Loucy (cell line): ENCODE measurements at regions not wholly inside any gene's neighbourhood (a gene's known extent, or its start where the extent isn't known, plus 50 kb on each side); places are given as distances from the start of the nearest gene placed in this dataset.
"Not testable (repeated sequence)": the region's sequence is repeated elsewhere in the genome, so short reads cannot be mapped to it uniquely, and the experiment has no call there.

Experiments used
- H2AFZ ChIP-seq: fragments of 200-600 bp; sonication (generic); 2 replicates; pipeline ENCODE4 v1.6.0; 2016; ENCODE audit warnings: antibody characterized with exemption, mild to moderate bottlenecking, low read length, moderate library complexity
- H3F3A ChIP-seq: fragments of 200-600 bp; 2 replicates; pipeline ENCODE4 v1.6.0; 2016; ENCODE audit warnings: antibody characterized with exemption, low read depth, mild to moderate bottlenecking
- H3K27me3 ChIP-seq: fragments of 200-600 bp; sonication (generic); 2 replicates; pipeline ENCODE4 v1.6.1; 2014; ENCODE audit warnings: low read length, mild to moderate bottlenecking; ENCODE audit not compliant: insufficient read depth, poor library complexity, severe bottlenecking
- H3K36me3 ChIP-seq: fragments of 200-600 bp; sonication (generic); 2 replicates; pipeline ENCODE4 v1.6.1; 2016; ENCODE audit warnings: low read length; ENCODE audit not compliant: insufficient read depth
- H3K4me1 ChIP-seq: fragments of 200-600 bp; sonication (generic); 2 replicates; pipeline ENCODE4 v1.5.1; 2014; ENCODE audit warnings: low read length, mild to moderate bottlenecking; ENCODE audit not compliant: insufficient read depth, poor library complexity, severe bottlenecking
- H3K4me2 ChIP-seq: fragments of 200-600 bp; sonication (generic); 2 replicates; pipeline ENCODE4 v1.6.0; 2014; ENCODE audit warnings: antibody characterized with exemption, low read length, low read depth, mild to moderate bottlenecking; ENCODE audit not compliant: poor library complexity, severe bottlenecking
- H3K4me3 ChIP-seq: fragments of 200-600 bp; sonication (generic); 2 replicates; pipeline ENCODE4 v1.5.1; 2014; ENCODE audit warnings: low read length, mild to moderate bottlenecking, mixed read lengths; ENCODE audit not compliant: poor library complexity, severe bottlenecking
- H3K79me2 ChIP-seq: fragments of 200-600 bp; sonication (generic); 2 replicates; pipeline ENCODE4 v1.6.1; 2014; ENCODE audit warnings: low read length; ENCODE audit not compliant: insufficient read depth
- H3K9ac ChIP-seq: fragments of 200-600 bp; sonication (generic); 2 replicates; pipeline ENCODE4 v1.6.0; 2014; ENCODE audit warnings: mild to moderate bottlenecking, low read depth, low read length, moderate library complexity; ENCODE audit not compliant: poor library complexity, severe bottlenecking
- H3K9me2 ChIP-seq: fragments of 200-600 bp; sonication (generic); replicated peaks from 2 replicates; pipeline ENCODE4 v1.6.1; 2016; ENCODE audit warnings: low read depth, low read length, mixed read lengths
- H3K9me3 ChIP-seq: fragments of 200-600 bp; sonication (generic); 2 replicates; pipeline ENCODE4 v1.6.1; 2014; ENCODE audit warnings: mild to moderate bottlenecking, antibody characterized with exemption, low read length, low read depth; ENCODE audit not compliant: insufficient read depth
- H4K20me1 ChIP-seq: fragments of 200-600 bp; sonication (generic); 2 replicates; pipeline ENCODE4 v1.6.0; 2014; ENCODE audit warnings: antibody characterized with exemption, low read length, mild to moderate bottlenecking; ENCODE audit not compliant: insufficient read depth, poor library complexity, severe bottlenecking
- EZH2phosphoT487 ChIP-seq: fragments of 200-600 bp; IDR thresholded peaks from 2 replicates; pipeline ENCODE4 v1.6.1; 2018; ENCODE audit warnings: antibody characterized with exemption, mild to moderate bottlenecking, moderate library complexity, borderline replicate concordance
- TF ChIP-seq, protein P1 (sequence below): fragments of 200-600 bp; sonication (generic); conservative IDR thresholded peaks from 2 replicates; pipeline ENCODE4 v1.5.1; 2014; ENCODE audit warnings: mild to moderate bottlenecking, antibody characterized with exemption, low read length

DNA sequence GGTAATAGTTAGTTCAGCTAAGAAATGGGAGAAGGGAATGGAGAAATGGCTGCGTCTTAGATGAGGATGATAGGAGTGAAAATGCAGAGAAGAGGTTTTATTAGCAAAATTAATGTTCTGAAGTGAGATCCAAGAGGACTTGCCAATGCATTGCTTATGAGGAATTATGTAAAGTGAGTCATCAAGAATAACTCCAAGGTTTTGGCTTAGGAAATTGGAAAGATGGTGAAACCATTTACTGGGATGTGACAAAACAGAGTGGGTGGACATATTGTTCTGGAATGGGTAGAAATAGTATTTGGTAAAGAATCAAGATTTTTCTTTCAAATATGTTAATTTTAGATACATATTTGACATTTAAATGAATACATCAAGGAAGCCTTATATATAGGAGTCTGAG lies 306.6 kb upstream of the CYRIA start:
- Histone ChIP-seq H3F3A (no peaks in the 10 kb centered on the region), H4K20me1 (no peaks in the 10 kb centered on the region), H2AFZ (no peak overlapping the region), H3K79me2 (no peaks in the 10 kb centered on the region), H3K9me2 (no peaks in the 10 kb centered on the region), H3K9ac (no peak overlapping the region), H3K9me3 (no peaks in the 10 kb centered on the region), H3K4me1 (no peaks in the 10 kb centered on the region), H3K27me3 (no peaks in the 10 kb centered on the region), H3K4me3 (no peak overlapping the region), H3K4me2 (no peak overlapping the region), H3K36me3 (no peaks in the 10 kb centered on the region)
- TF ChIP-seq, protein P1, sequence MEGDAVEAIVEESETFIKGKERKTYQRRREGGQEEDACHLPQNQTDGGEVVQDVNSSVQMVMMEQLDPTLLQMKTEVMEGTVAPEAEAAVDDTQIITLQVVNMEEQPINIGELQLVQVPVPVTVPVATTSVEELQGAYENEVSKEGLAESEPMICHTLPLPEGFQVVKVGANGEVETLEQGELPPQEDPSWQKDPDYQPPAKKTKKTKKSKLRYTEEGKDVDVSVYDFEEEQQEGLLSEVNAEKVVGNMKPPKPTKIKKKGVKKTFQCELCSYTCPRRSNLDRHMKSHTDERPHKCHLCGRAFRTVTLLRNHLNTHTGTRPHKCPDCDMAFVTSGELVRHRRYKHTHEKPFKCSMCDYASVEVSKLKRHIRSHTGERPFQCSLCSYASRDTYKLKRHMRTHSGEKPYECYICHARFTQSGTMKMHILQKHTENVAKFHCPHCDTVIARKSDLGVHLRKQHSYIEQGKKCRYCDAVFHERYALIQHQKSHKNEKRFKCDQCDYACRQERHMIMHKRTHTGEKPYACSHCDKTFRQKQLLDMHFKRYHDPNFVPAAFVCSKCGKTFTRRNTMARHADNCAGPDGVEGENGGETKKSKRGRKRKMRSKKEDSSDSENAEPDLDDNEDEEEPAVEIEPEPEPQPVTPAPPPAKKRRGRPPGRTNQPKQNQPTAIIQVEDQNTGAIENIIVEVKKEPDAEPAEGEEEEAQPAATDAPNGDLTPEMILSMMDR: no peak
- TF ChIP-seq EZH2phosphoT487: no peak

DNA sequence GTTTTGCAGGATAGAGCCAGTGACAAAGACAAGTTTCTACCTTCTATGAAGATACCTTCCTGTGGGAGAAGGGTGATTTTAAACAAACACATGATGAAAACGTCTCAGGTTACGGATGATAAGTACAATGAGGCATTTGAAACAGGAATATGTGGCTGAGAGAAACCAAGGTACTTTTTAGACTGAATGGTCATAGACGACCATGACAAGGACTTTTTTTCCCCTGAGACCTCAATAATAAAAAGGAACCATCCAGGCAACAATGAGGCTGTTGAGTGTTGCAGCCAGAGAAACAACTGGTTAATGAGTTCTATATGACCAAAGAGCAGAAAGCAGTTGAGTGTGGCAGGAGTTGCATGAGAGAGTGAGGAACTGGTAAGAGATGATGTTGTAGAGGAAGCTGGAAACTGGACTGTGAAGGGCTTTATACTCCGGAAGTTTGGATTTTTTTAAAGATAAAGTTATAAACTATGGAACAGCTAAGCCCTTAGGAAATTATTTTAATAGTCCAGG lies 306.1 kb upstream of the CYRIA start:
- Histone ChIP-seq H2AFZ (no peak overlapping the region), H3F3A (no peaks in the 10 kb centered on the region)

DNA sequence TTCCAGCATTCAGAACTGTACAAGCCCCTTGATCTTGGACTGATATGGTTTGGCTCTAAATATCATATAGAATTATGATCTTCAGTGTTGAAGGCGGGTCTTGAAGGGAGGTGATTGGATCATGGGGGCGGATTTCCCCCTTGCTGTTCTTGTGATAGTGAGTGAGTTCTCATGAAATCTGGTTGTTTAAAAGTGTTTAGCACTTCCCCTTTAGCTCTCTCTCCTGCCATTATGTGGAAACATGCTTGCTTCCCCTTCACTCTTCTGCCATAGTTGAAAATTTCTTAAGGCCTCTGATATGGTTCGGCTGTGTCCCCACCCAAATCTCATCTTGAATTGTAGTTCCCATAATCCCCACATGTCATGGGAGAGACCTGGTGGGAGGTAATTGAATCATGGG lies 305.3 kb upstream of the CYRIA start:
- not testable (repeated sequence) for H3K36me3 ChIP-seq, H3K4me2 ChIP-seq, H3K4me3 ChIP-seq, H3K27me3 ChIP-seq, H4K20me1 ChIP-seq, H3K9ac ChIP-seq, H3K9me3 ChIP-seq, H2AFZ ChIP-seq, H3K4me1 ChIP-seq, H3F3A ChIP-seq, H3K79me2 ChIP-seq, H3K9me2 ChIP-seq

More for the DNA sequence above, 306.1 kb upstream of the CYRIA start:
- Histone ChIP-seq H3K79me2 (no peaks in the 10 kb centered on the region), H3K4me2 (no peak overlapping the region), H3K9me3 (no peaks in the 10 kb centered on the region), H3K27me3 (no peaks in the 10 kb centered on the region), H3K4me3 (no peak overlapping the region), H3K36me3 (no peaks in the 10 kb centered on the region), H3K9ac (no peak overlapping the region), H3K4me1 (no peaks in the 10 kb centered on the region), H3K9me2 (no peaks in the 10 kb centered on the region), H4K20me1 (no peaks in the 10 kb centered on the region)
- TF ChIP-seq, protein P1: no peak
- no peak for TF ChIP-seq EZH2phosphoT487

DNA sequence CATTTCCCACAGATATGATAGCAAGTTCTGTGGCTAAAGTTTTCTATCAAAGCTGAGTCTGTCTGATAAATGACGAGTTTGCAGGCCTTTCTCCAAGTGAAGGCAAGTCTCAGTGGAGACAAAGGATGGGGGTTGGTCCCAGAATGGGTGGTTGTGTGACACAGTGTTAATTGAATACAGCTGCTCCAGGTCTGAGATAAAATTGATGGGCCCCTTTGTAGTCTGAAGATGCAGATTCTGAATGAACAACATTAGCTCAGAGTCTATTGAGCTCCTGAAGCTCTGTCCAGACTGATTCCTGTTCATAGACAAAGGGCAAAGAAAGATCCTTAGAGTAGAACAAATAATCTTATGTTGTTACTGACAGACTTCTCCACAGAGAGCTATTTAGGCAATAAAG lies 296.9 kb upstream of the CYRIA start:
- H3K4me2 ChIP-seq: no peak overlapping the region
- TF ChIP-seq, protein P1: no peak
- no peak for TF ChIP-seq EZH2phosphoT487
- H3F3A ChIP-seq: no peaks in the 10 kb centered on the region
- no peaks in the 10 kb centered on the region for H4K20me1 ChIP-seq
- no peaks in the 10 kb centered on the region for H3K9me2 ChIP-seq
- no peaks in the 10 kb centered on the region for H3K4me1 ChIP-seq
- no peak overlapping the region for H3K4me3 ChIP-seq
- no peaks in the 10 kb centered on the region for H3K9me3 ChIP-seq
- H3K27me3 ChIP-seq: no peaks in the 10 kb centered on the region
- H2AFZ ChIP-seq: no peak overlapping the region
- H3K79me2 ChIP-seq: no peaks in the 10 kb centered on the region
- no peaks in the 10 kb centered on the region for H3K36me3 ChIP-seq
- no peak overlapping the region for H3K9ac ChIP-seq
